22Rv1 (cell line): ENCODE measurements at regions not wholly inside any gene's neighbourhood (a gene's known extent, or its start where the extent isn't known, plus 50 kb on each side); places are given as distances from the start of the nearest gene placed in this dataset.

Source experiments
- ZFX ChIP-seq: fragments of 450-650 bp; IDR thresholded peaks from 2 replicates; pipeline ENCODE4 v1.6.1; 2017; ENCODE audit warnings: antibody characterized with exemption, borderline replicate concordance
- TF ChIP-seq, protein P1 (sequence below): fragments of 450-650 bp; IDR thresholded peaks from 2 replicates; pipeline ENCODE4 v1.5.1; 2017; ENCODE audit warnings: mild to moderate bottlenecking

DNA sequence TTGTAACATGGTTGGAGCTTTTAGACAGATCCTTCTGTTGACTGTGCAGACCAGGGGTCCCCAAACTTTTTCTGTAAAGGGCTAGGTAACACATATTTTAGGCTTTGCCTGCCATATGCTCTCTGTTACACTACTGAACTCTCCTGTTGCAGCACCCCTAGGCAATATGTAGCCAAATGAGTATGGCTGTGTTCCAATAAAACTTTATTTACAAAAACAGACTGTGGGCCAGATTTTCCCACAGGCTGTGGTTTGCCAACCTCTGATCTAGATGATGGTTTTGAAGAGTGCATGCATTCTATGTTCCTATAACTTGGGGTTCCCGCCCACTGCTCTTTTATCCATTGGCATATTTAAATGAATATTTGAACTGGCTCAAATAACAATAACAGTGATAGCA, 180.3 kb upstream of the VASH1 start:
- TF ChIP-seq, protein P1, sequence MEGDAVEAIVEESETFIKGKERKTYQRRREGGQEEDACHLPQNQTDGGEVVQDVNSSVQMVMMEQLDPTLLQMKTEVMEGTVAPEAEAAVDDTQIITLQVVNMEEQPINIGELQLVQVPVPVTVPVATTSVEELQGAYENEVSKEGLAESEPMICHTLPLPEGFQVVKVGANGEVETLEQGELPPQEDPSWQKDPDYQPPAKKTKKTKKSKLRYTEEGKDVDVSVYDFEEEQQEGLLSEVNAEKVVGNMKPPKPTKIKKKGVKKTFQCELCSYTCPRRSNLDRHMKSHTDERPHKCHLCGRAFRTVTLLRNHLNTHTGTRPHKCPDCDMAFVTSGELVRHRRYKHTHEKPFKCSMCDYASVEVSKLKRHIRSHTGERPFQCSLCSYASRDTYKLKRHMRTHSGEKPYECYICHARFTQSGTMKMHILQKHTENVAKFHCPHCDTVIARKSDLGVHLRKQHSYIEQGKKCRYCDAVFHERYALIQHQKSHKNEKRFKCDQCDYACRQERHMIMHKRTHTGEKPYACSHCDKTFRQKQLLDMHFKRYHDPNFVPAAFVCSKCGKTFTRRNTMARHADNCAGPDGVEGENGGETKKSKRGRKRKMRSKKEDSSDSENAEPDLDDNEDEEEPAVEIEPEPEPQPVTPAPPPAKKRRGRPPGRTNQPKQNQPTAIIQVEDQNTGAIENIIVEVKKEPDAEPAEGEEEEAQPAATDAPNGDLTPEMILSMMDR: no peak
- no peak for TF ChIP-seq ZFX
